Liver (tissue), 8 donors: ENCODE measurements at regions not wholly inside any gene's neighbourhood (a gene's known extent, or its start where the extent isn't known, plus 50 kb on each side); places are given as distances from the start of the nearest gene placed in this dataset.

ENCODE experiments used
- DNase-seq: peaks from one replicate; pipeline ENCODE4 v3.0.0-alpha.2; 2017; ENCODE audit warnings: low spot score
- H3K27ac ChIP-seq, 2 donors: one replicate each; pipeline ENCODE4 v1.7.0; 2013; ENCODE audit warnings: inconsistent platforms in 2 of 2, low read length in 2 of 2, control low read depth in 1 of 2, low read depth in 1 of 2, mild to moderate bottlenecking in 1 of 2
- H3K27me3 ChIP-seq, 4 donors: one replicate each; pipeline versions ENCODE4 v1.6.1 to v1.7.0; 2013; ENCODE audit warnings: low read length in 3 of 4, inconsistent platforms in 1 of 4, mild to moderate bottlenecking in 1 of 4, moderate library complexity in 1 of 4; ENCODE audit not compliant: control insufficient read depth in 4 of 4, insufficient read depth in 4 of 4
- H3K36me3 ChIP-seq, 4 donors: one replicate each; pipeline versions ENCODE4 v1.6.1 to v1.7.0; 2013; ENCODE audit warnings: low read length in 3 of 4, mild to moderate bottlenecking in 3 of 4, low read depth in 1 of 4, moderate library complexity in 1 of 4; ENCODE audit not compliant: control insufficient read depth in 4 of 4, insufficient read depth in 3 of 4
- H3K4me1 ChIP-seq, 4 donors: one replicate each; pipeline versions ENCODE4 v1.6.1 to v1.7.0; 2013; ENCODE audit warnings: low read length in 3 of 4, mild to moderate bottlenecking in 3 of 4, moderate library complexity in 1 of 4; ENCODE audit not compliant: control insufficient read depth in 4 of 4, insufficient read depth in 4 of 4
- H3K4me3 ChIP-seq, 3 donors: one replicate each; pipeline versions ENCODE4 v1.6.1 to v1.7.0; 2013; ENCODE audit warnings: low read length in 3 of 3, control low read depth in 1 of 3, low read depth in 1 of 3, mild to moderate bottlenecking in 1 of 3
- H3K9ac ChIP-seq, 2 donors: one replicate each; pipeline ENCODE4 v1.7.0; 2013; ENCODE audit warnings: low read length in 2 of 2, mild to moderate bottlenecking in 2 of 2, moderate library complexity in 2 of 2, control low read depth in 1 of 2, low read depth in 1 of 2
- H3K9me3 ChIP-seq, 4 donors: one replicate each; pipeline versions ENCODE4 v1.6.1 to v1.7.0; 2013; ENCODE audit warnings: low read length in 3 of 4; ENCODE audit not compliant: control insufficient read depth in 4 of 4
- EGR1 ChIP-seq, 2 donors: IDR thresholded peaks; 2 replicates each; pipeline ENCODE4 v1.6.1; 2016 to 2018; ENCODE audit warnings: antibody characterized with exemption in 2 of 2, low read depth in 2 of 2
- FOXA1 ChIP-seq: IDR thresholded peaks from 2 replicates; pipeline ENCODE4 v1.6.1; 2016; ENCODE audit warnings: antibody characterized with exemption
- FOXA2 ChIP-seq: IDR thresholded peaks from 2 replicates; pipeline ENCODE4 v1.6.1; 2016; ENCODE audit warnings: antibody characterized with exemption
- GABPA ChIP-seq, 2 donors: IDR thresholded peaks in 1 of 2; conservative IDR thresholded peaks in 1 of 2; 2 replicates each; pipeline ENCODE4 v1.6.1; 2016; ENCODE audit warnings: antibody characterized with exemption in 2 of 2, mild to moderate bottlenecking in 1 of 2, moderate library complexity in 1 of 2
- HNF4A ChIP-seq, 2 donors: conservative IDR thresholded peaks; 2 replicates each; pipeline ENCODE4 v1.6.1; 2016; ENCODE audit warnings: antibody characterized with exemption in 2 of 2, mild to moderate bottlenecking in 2 of 2
- HNF4G ChIP-seq: IDR thresholded peaks from 2 replicates; pipeline ENCODE4 v1.6.1; 2016; ENCODE audit warnings: antibody characterized with exemption
- JUND ChIP-seq, 2 donors: IDR thresholded peaks; 2 replicates each; pipeline ENCODE4 v1.6.1; 2016; ENCODE audit warnings: antibody characterized with exemption in 2 of 2
- NR2F2 ChIP-seq: IDR thresholded peaks from 2 replicates; pipeline ENCODE4 v1.6.1; 2016; ENCODE audit warnings: antibody characterized with exemption
- RAD21 ChIP-seq, 2 donors: IDR thresholded peaks; 2 replicates each; pipeline ENCODE4 v1.6.1; 2016; ENCODE audit warnings: antibody characterized with exemption in 2 of 2, mild to moderate bottlenecking in 2 of 2
- SP1 ChIP-seq: IDR thresholded peaks from 2 replicates; pipeline ENCODE4 v1.6.1; 2018; ENCODE audit warnings: antibody characterized with exemption, mild to moderate bottlenecking
- TAF1 ChIP-seq: conservative IDR thresholded peaks from 2 replicates; pipeline ENCODE4 v1.6.1; 2016; ENCODE audit warnings: antibody characterized with exemption, mild to moderate bottlenecking
- YY1 ChIP-seq: IDR thresholded peaks from 2 replicates; pipeline ENCODE4 v1.6.1; 2016; ENCODE audit warnings: antibody characterized with exemption, mild to moderate bottlenecking
- WGBS: extraction: QIAGEN DNeasy Blood & Tissue Kit; methylation state at CpG from one replicate; pipeline ENCODE4 v1.1.7; 2013; 5-methylcytosine and 5-hydroxymethylcytosine counted together
- TF ChIP-seq, protein P1 (sequence below): fragments of 150-350 bp; IDR thresholded peaks from 2 replicates; pipeline ENCODE4 v1.5.1; 2017; ENCODE audit warnings: improper control_type of control experiment, low read depth, low read length; ENCODE audit not compliant: missing input control
- TF ChIP-seq, protein P2 (sequence below): IDR thresholded peaks from 2 replicates; pipeline ENCODE4 v1.6.1; 2016; ENCODE audit warnings: antibody characterized with exemption
- TF ChIP-seq, protein P3 (sequence below): IDR thresholded peaks from 2 replicates; pipeline ENCODE4 v1.6.1; 2016; ENCODE audit warnings: antibody characterized with exemption
- TF ChIP-seq, protein P4 (sequence below): IDR thresholded peaks from 2 replicates; pipeline ENCODE4 v1.6.1; 2016; ENCODE audit warnings: antibody characterized with exemption
- donor health status: healthy.
- donor health status: healthy.
- donor health status: healthy.
- donor health status: healthy.
- donor health status: healthy.

DNA sequence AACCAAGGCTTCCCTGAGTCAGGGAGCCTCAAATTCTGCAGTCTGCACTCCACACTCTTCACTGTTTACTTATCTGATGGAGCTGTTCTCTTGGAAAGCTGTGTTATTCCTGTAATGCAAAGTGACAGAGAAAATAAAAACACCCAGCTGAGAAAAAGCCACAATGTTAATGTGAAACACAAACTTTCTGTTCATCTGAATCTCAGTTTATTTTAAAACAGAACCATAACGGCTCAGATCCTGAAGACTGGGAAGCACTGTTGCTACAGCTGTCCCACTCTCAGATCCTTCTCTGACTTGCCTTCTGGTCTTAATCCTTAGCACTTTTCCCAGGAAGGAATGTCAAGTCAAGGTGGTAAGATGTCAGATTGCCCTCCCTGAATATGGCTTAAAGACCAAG is 736.6 kb downstream of the DHX35 start:
- H3K27me3 ChIP-seq = no peaks in the 10 kb centered on the region
- no peak for DNase-seq
- TF ChIP-seq GABPA (IDR thresholded peaks at IDR 0.05 in 1 of 2, conservative IDR thresholded peaks at IDR 0.05 in 1 of 2) = no peak
- no peak for TF ChIP-seq EGR1 (IDR thresholded peaks at IDR 0.05; ENCODE audit: low read depth in 2 of 2)
- TF ChIP-seq, protein P1, sequence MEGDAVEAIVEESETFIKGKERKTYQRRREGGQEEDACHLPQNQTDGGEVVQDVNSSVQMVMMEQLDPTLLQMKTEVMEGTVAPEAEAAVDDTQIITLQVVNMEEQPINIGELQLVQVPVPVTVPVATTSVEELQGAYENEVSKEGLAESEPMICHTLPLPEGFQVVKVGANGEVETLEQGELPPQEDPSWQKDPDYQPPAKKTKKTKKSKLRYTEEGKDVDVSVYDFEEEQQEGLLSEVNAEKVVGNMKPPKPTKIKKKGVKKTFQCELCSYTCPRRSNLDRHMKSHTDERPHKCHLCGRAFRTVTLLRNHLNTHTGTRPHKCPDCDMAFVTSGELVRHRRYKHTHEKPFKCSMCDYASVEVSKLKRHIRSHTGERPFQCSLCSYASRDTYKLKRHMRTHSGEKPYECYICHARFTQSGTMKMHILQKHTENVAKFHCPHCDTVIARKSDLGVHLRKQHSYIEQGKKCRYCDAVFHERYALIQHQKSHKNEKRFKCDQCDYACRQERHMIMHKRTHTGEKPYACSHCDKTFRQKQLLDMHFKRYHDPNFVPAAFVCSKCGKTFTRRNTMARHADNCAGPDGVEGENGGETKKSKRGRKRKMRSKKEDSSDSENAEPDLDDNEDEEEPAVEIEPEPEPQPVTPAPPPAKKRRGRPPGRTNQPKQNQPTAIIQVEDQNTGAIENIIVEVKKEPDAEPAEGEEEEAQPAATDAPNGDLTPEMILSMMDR = no peak
- TF ChIP-seq, protein P2, sequence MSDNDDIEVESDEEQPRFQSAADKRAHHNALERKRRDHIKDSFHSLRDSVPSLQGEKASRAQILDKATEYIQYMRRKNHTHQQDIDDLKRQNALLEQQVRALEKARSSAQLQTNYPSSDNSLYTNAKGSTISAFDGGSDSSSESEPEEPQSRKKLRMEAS = no peak
- no peak for TF ChIP-seq HNF4G
- WGBS = 61% methylated on average over 1 of the region's 1 CpG
- no peak overlapping the region for H3K9ac ChIP-seq
- no peaks in the 10 kb centered on the region for H3K9me3 ChIP-seq
- H3K27ac ChIP-seq = no peak overlapping the region
- H3K4me3 ChIP-seq = no peak overlapping the region
- H3K36me3 ChIP-seq = no peaks in the 10 kb centered on the region
- no peaks in the 10 kb centered on the region for H3K4me1 ChIP-seq

DNA sequence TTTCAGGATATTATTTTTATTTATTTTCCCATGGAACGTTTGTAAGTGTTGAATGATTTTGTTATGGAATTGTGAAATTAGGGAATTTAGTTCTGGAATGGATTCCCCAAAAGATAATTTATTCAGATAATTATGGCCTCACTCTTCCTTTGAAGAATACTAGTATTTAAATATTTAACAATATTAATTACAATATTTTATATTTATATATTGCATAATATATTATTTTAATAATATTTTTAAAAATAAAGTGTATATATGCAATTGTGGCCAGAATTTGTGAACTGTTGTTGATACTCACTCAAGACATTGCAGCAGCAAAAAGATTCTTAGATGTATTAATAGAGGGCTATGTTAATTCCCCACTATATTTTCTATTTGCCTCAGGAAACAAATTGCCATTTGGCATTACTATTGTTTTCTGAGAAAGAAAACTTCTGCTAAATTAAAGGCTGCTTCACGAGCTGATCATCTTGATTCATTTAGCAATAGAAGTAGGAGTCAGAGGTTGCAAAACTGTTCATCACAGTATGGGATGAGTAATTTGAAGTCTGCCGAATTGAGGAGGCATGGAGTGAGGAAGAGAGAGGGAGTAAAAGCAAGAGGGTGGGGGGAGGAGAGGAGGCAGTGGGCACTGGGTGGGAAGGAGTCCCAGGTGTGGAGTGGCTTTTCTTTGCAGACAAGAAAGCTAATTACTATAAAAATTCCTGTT is 729.2 kb downstream of the DHX35 start:
- H3K9ac ChIP-seq = no peak overlapping the region
- H3K4me1 ChIP-seq = no peaks in the 10 kb centered on the region
- H3K4me3 ChIP-seq = no peak overlapping the region
- H3K27me3 ChIP-seq = no peaks in the 10 kb centered on the region
- no peak for DNase-seq
- TF ChIP-seq YY1 (no peak), TAF1 (no peak), HNF4A (conservative IDR thresholded peaks at IDR 0.05) (no peak), NR2F2 (no peak), RAD21 (IDR thresholded peaks at IDR 0.05) (no peak), FOXA2 (no peak), FOXA1 (no peak), HNF4G (no peak), GABPA (IDR thresholded peaks at IDR 0.05 in 1 of 2, conservative IDR thresholded peaks at IDR 0.05 in 1 of 2) (no peak), EGR1 (IDR thresholded peaks at IDR 0.05; ENCODE audit: low read depth in 2 of 2) (no peak), JUND (IDR thresholded peaks at IDR 0.05) (no peak), SP1 (no peak)
- TF ChIP-seq, protein P3, sequence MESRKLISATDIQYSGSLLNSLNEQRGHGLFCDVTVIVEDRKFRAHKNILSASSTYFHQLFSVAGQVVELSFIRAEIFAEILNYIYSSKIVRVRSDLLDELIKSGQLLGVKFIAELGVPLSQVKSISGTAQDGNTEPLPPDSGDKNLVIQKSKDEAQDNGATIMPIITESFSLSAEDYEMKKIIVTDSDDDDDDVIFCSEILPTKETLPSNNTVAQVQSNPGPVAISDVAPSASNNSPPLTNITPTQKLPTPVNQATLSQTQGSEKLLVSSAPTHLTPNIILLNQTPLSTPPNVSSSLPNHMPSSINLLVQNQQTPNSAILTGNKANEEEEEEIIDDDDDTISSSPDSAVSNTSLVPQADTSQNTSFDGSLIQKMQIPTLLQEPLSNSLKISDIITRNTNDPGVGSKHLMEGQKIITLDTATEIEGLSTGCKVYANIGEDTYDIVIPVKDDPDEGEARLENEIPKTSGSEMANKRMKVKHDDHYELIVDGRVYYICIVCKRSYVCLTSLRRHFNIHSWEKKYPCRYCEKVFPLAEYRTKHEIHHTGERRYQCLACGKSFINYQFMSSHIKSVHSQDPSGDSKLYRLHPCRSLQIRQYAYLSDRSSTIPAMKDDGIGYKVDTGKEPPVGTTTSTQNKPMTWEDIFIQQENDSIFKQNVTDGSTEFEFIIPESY = no peak
- TF ChIP-seq, protein P4, sequence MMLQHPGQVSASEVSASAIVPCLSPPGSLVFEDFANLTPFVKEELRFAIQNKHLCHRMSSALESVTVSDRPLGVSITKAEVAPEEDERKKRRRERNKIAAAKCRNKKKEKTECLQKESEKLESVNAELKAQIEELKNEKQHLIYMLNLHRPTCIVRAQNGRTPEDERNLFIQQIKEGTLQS = no peak
- TF ChIP-seq, protein P2 = no peak
- H3K9me3 ChIP-seq = no peaks in the 10 kb centered on the region
- 54% methylated on average over 3 of the region's 3 CpGs for WGBS
- H3K36me3 ChIP-seq = no peaks in the 10 kb centered on the region
- H3K27ac ChIP-seq = no peak overlapping the region
